ENCODE measurements at regions not wholly inside any gene's neighbourhood (a gene's known extent, or its start where the extent isn't known, plus 50 kb on each side); places are given as distances from the start of the nearest gene placed in this dataset.

DNA sequence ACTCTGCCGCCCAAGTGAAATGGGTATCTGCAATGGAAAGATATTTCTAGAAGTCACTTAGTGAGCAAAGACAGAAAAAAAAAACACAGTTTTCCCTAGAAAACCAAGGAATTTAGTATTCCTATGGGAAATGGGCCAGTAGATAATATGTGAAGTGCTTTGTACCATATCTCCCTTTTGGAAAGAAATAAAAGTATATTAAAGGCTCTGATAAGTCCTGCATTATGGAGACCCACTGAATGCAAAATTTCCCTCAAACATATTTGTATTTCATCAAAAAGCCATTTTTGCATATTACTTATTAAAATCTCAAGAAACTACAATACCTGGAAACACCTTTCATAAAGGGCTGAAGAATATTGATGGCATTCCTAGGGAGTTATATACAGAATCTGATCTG, 51.6 kb upstream of the DYNLRB2 start:
- no peak for DNase-seq

- no peak for DNase-seq
Measured at GRCh38 chr16:80488167-80488566, 52.6 kb upstream of the DYNLRB2 start.

DNA sequence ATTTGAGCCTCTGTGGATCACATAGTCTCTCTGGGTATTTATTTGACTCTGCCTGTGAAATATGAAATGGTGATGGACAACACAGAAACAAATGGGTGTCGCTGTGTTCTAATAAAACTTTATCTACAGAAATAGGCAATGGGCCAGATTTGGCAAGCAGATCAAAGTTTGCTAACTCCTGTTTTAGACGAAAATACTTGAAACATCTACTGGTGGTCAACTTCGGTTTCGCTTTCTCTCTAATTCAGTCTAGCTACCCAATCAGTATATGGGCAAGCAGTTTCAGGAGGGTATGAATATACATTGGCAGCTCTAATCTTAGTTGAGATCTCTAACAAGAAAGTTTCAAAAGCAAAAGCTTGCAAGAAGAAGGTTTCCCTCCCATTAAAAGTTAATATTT, 60.1 kb upstream of the DYNLRB2 start:
- DNase-seq, result no peak

DNA sequence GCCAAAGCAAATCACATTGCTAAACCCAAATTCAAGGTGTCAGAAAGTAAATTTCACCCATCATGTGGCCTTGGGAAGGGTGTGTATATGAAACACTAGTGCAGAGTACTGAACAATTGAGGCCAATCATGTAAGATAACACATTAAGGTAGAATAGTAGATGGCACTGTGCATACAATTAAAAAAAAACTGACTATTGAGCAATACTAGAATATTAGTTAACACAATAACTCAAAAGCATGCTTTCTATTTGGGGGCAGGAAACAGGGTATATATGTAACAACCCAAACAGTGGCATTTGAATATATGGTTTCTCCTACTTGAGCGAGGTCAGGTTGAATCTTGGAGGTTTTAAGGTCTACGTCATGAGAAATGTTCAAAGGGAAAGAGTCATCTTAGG, 63.0 kb upstream of the DYNLRB2 start:
- DNase-seq, result no peak

DNA sequence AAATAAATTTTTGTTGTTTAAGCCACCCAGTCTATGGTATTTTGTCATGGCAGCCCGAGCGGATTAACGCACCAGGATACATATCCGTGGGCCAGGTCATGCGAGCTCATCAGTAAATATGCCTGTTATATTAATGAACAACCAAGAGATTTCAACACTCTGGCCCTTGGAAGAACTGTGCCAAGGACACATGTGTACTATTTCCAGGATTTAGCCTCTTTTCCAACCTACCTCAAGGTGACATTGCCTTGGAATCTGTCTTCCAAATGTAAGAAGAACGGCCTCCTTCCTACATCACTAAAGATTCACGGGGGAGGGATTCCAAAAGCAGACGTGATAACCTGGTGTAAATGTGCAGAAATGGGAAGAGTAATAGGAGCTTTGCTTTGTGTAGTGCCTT, 72.8 kb upstream of the DYNLRB2 start:
- DNase-seq, result no peak

GRCh38 chr16:80466024-80466987, 74.5 kb upstream of the DYNLRB2 start:
- peak in 1 of 2 experiments; percentile 30 for DNase-seq

GRCh38 chr16:80463751-80464495, 76.9 kb upstream of the DYNLRB2 start:
- no peak for DNase-seq

GRCh38 chr16:80463326-80463725, 77.5 kb upstream of the DYNLRB2 start:
- DNase-seq, result no peak

DNA sequence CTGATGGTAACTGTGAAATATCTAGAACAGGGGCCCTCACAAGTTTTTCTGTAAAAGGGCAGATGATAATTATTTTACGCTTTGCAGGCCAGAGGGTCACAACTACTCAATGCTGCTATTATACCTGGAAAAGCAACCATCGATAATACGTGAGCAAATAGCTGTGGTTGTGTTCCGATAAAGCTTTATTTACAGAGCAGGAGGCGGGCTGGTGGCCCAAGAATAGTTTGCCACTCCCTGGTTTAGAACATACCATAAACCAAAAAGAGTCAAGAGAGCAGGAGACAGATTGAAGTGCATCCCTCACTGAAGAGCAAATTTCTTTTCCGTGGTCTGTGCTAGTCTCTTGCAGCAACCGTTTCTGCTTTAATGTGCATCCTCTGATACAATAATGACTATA, 77.9 kb upstream of the DYNLRB2 start:
- DNase-seq, result no peak

- no peak for DNase-seq
Measured at GRCh38 chr16:80460988-80461387, 79.8 kb upstream of the DYNLRB2 start.

- no peak for DNase-seq
Measured at GRCh38 chr16:80459966-80460365, 80.8 kb upstream of the DYNLRB2 start.

DNA sequence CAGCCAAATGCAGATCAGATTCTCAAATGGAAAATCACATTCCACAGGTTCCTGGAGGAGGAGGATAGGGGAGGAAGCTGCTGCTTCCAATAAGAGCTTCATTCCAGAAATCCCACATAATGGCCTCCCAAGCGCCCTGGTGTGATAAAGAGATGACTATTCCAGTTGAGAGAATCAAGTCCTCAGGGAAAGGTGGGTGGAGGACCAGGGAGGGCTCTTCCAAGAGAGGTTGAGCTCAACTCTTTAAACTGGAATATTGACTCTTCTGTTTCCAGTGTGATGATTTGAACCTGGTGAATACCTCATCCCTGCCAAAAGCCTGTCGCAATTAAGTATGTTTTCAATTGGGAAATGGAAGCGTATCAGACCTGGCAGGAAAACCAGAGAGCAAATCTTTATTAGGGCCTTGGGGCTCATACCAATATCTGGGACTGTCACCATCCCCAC, 81.4 kb upstream of the DYNLRB2 start:
- no peak for DNase-seq

GRCh38 chr16:80457871-80458270, 82.9 kb upstream of the DYNLRB2 start:
- no peak for DNase-seq

DNA sequence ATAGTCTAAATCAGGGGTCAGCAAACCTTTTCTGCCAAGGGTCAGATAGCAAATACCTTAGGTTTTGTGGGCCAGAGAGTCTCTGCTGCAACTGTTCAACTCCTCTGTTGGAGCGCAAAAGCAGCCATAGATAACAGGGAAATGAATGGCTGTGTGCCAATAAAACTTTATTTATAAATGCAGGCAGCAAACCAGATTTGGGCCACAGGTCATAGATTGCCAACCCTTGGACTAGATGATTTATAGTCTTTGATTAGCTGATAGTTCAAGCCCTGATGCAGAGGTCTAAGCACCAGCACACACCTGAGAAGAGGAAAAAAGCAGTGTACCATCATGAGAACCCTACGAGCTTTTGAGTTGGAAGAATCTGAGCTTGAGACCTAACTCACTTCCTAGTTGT, 86.0 kb upstream of the DYNLRB2 start:
- DNase-seq, result no peak

DNA sequence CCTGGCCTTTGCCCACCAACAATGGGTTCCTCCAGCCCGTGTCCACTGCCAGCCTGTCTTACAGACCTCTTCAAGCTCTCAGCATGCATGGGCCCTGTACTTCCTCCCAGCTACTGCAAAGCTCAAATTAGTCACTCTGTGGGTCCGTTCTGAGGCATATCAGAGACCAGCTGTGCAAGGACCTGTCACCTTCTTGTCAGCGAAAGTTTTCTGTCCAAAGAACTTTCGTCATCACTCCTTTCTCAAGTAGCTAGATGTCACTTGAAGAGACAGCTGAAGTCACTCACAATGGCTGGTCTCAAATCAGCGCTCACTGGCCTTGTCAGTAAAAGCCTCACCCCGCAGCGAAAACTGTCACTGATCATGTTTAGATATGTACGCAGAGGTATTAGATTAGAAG, 91.4 kb upstream of the DYNLRB2 start:
- no peak for DNase-seq

GRCh38 chr16:80447241-80447640, 93.6 kb upstream of the DYNLRB2 start:
- DNase-seq, result no peak

DNA sequence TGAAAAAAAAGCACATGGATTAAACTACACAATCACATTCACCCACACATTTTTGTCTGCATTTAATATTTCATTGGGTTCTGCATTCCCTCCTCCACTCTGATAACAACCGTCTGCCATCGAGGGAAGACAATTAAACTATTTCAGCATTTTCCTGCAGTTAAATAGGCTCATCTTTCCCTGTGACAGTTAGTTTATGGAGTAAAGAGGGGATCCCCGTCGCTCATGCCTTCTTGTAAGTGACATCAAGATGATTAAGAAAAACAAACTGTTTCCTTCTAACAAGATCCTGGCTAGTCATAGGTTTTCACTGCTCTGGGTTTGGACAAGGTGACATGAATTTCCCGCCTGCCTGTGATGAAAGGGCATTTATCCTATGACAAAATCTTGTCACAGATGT, 98.0 kb upstream of the DYNLRB2 start:
- no peak for DNase-seq

- DNase-seq, result no peak
Measured at GRCh38 chr16:80441935-80442334, 98.9 kb upstream of the DYNLRB2 start.

DNA sequence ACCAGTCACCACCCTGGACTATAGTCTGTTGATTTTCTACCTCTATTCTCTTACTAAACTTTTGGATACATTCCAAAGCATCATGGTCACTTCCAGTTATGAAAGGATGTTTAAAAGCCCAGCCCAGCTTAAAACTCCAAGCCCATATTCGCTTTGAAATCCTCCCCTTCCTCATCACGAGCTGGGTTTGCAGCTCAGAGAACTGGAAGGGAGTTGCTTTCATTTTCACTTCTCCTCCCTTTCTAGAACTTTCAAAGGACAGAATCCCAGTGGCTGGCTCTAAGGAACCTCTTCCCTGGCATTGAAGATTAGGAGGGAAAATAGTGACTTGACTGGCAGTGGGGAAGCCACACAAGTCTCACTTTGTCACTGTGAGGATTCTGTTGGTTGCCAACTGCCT, 100.1 kb upstream of the DYNLRB2 start:
- DNase-seq, result no peak

DNA sequence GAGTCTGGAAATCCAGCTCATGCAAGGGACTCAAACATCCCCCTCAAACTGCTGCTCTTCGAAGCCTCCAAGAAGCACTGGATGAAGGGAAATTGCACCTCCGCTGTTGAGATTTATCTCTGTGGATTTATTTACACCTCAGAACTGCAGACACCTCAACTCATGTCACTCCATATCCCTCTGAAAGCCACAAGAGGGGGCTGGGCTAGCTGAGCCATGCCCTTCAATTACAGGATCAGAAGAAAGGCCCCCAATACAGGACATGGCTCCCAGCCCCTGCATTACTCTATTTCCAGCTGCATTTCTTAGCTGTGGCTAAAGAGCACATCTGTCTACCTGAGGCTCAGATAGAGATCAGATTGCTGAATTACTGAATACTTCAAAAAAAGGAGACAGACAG, 103.1 kb upstream of the DYNLRB2 start:
- DNase-seq, result no peak

- DNase-seq, result no peak
Measured at GRCh38 chr16:80436510-80436909, 104.3 kb upstream of the DYNLRB2 start.

GRCh38 chr16:80433623-80434022, 107.2 kb upstream of the DYNLRB2 start:
- DNase-seq, result no peak

DNA sequence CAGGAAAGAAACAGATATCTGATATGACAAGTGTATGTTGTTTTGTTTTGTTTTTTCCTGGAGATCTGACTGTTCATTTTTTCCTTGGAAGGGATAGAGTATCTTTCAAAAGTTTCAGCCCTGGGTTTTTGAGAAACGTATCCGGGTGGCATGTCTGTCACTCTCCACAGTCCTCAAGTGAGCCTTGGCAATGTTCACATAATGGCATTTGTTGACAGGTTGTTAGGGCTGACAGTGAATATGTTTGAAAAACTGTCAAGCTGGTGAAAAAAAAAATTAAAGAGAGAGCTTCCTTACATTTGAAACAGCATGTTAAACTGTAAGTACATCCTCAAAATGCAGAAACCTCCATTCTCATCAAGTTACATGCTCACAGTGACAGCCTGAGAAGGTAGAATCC, 113.0 kb upstream of the DYNLRB2 start:
- no peak for DNase-seq

Data from cerebellar nuclear complex (tissue), 1 donor.